ENCODE measurements at regions not wholly inside any gene's neighbourhood (a gene's known extent, or its start where the extent isn't known, plus 50 kb on each side); places are given as distances from the start of the nearest gene placed in this dataset.

DNA sequence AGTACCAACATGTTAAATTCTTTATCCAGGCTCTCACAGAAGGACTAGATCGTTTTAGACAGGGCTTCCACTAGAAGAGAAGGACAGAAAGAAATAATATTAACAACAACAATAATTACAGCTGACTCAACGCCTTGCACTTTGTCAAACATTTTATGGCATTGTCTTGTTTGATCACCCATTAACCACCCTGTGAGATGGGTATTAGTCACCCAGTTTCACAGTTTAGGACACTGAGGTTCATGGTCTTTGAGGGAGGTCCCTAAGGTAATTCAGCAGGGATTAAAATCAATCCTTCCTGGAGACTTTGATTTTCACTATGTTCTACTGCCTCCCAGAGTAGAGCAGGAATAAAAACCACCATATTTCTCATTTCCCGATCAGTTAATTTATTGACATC is 51.4 kb upstream of the BNC2 start:
- Mint-ChIP-seq H3K9me3 (peaks cover 13 to 16% of the 10 kb centered on the region in 2 donors), H3K27ac (no peak overlapping the region), H3K36me3 (peaks cover 0 to 7% of the 10 kb centered on the region in 2 donors)
- ATAC-seq (no peak), DNase-seq (ENCODE audit: low spot score in 2 of 2) (no peak)
